MV-4-11 (cell line): ENCODE measurements at regions not wholly inside any gene's neighbourhood (a gene's known extent, or its start where the extent isn't known, plus 50 kb on each side); places are given as distances from the start of the nearest gene placed in this dataset.
A peak's percentile ranks its signal among the peaks of the same experiment; 100 is the strongest.
"Not testable (repeated sequence)": the region's sequence is repeated elsewhere in the genome, so short reads cannot be mapped to it uniquely, and the experiment has no call there.

Experiments
- DNase-seq: peaks from one replicate; lab custom pipeline; 2025; lab: John Stamatoyannopoulos, UW

- no peak for DNase-seq
Measured at GRCh38 chr7:113783403-113783802, 135.4 kb downstream of the PPP1R3A start.

DNA sequence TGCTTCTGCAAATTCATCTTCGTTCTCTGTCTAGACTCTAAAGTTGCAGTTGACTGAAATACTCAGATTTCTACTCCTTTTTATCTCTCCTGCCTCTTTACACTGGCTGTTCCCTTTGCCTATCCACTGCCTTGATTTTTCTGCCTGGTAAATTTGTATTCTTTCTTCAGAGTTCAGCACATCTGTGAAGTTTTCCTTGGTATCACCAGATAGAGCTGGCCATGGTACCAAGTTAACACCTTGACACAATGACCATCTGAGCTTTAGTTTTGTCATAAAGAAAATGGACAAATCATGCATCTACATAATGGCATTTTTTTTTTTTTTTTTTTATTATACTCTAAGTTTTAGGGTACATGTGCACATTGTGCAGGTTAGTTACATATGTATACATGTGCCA lies 143.0 kb downstream of the PPP1R3A start:
- no peak for DNase-seq

GRCh38 chr7:113775401-113775800 lies 143.4 kb downstream of the PPP1R3A start:
- no peak for DNase-seq

DNA sequence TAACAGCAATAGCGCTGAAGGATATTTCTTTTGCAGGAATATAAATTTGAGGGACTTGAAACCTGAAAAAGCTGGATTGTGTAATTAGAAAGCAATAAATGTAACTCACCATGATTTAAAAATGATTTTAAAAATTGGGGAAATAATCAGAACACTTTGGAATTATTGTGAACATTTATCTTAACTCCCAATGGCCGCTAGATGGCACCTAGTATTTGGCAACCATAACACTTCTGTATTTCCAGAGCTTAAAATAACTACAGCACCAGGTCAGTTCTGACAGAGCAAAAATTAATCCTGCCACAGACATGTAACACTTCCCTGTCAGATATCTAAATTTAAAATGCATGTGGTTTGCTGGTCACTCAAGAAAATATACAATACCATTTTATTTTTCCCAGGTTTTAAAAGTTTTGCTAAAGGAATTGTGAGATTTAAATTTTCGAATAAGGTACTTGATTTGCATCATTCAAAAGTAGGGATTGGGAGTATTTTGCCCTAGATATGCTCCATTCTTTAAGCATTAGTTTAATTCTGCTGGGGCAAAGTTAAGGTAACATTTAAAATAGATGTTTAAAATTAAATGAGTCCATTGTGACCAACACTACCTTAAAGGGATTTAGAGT lies 144.5 kb downstream of the PPP1R3A start:
- peak; percentile 68 for DNase-seq

DNA sequence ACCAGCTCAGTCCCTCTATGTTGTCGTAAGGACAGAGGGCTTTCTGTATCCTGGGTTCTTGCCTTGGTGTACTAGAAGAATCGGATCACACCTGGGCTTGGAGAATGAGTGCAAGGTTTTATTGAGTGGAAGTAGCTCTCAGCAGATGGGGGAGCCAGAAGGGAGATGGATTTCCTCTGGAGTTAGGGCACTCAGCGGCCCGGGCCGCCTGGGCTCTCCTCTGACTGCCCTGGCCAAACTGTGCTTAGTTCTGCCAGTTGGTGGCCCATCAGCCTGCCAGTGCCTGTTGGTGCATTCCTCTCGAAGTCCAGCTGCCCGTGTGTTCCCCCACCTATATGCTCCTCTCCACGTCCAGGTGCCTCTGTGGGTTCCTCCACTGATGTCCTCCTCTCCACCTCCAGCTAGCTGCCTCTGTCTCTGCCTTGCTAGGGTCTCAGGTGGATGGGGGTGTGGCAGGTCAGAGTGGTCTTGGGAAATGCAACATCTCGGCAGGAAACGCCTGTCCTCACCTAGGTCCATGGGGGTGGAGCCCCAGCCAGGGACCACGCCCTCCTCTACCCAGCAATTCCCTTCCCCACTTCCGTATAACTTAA lies 148.6 kb downstream of the PPP1R3A start:
- no peak for DNase-seq

DNA sequence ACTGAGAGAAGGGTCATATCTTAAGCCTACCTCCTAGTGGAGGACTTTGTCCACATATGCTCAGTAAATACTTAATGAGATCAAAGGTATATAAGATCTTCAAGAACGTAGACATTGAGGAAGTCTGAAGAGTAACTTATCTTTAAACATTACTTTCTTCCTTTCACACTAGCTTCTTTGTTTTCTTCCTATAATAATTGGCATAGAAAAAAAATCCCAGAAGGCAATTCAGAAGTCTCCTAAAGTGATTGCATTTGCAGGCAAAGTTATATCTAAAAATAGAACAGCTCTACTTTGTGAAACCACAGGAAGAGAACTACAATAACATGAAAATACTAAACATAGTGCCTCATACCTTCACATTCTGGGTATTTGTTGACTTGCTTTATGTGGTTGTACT lies 150.4 kb downstream of the PPP1R3A start:
- DNase-seq, result peak; percentile 6

GRCh38 chr7:113764401-113765035 lies 154.3 kb downstream of the PPP1R3A start:
- DNase-seq, result no peak

DNA sequence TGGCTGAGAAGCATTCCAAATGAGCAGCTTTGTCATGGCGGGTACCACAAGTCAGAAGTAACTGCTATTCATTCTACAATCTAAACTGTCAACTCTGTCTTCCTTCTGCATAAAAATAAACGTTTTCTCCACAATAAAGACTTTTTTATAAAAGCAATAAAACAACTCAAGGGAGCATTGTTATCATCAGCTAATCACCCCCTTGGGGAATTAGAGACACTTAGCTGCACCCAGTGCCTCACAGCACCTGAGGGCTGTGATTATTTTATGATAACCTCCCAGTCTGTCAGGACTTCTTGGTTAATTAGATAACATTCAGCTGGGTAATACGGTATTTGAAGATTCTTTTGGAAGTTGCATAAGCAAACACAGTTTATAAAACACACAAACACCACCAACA lies 155.6 kb downstream of the PPP1R3A start:
- no peak for DNase-seq

DNA sequence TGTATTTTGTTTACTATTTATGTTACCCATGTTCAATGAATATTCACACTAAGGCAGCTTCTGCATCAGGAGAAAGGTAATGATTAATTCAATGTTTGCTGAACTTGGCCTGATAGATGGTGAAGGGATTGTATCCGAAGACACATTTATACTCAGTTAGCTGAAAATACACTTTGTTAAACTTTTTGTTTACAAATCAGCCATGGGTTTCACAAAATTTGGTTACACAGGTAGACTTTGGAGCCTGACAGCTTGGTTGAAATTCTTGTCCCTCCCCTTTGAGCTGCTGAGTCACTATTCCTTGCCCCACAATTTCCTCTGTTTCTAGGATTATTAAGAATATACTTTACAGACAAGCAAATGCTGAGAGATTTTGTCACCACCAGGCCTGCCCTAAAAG lies 162.6 kb downstream of the PPP1R3A start:
- DNase-seq, result no peak

- DNase-seq, result no peak
Measured at GRCh38 chr7:113752689-113753088, 166.1 kb downstream of the PPP1R3A start.

GRCh38 chr7:113752289-113752688 lies 166.5 kb downstream of the PPP1R3A start:
- no peak for DNase-seq

DNA sequence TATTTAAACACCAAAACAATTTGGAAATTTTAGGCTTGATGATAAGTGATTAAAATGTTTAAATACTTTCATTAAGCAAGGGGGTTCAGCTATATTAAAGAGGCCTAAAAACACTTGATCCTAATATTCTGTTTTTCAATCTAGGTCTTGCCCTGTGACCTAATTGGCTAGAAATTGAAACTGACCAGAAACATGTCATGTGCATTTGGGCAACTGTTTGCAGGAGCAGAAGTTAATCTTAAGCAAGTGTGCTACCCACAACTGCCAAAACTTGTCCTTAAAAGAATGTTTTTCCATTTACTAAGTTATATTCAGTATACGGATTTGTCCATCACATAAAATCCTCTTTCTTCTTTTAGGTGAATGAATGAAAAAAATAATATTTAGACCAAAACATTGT lies 167.3 kb downstream of the PPP1R3A start:
- DNase-seq, result no peak

DNA sequence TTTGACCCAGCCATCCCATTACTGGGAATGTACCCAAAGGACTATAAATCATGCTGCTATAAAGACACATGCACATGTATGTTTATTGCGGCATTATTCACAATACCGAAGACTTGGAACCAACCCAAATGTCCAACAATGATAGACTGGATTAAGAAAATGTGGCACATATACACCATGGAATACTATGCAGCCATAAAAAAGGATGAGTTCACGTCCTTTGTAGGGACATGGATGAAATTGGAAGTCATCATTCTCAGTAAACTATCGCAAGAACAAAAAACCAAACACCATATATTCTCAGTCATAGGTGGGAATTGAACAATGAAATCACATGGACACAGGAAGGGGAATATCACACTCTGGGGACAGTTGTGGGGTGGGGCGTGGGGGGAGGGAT lies 170.4 kb downstream of the PPP1R3A start:
- DNase-seq, result not testable (repeated sequence)

- DNase-seq, result not testable (repeated sequence)
Measured at GRCh38 chr7:113742946-113743431, 175.8 kb downstream of the PPP1R3A start.

DNA sequence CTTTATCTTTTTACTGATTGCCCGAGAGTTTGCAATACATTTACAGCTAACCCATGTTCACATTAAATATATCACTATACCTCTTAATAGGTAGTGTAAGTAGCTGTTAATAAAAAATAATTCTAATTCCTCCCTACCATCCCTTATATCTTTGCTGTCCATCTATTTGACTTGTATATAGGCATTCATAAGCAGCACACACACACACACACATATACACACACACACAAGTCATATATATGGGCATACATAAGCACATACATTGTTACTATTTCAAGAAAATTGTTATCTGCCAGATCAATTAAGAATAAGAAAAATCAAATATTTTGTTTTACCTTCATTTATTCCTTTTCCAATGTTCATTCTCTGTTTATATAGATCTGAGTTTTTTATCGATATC lies 176.4 kb downstream of the PPP1R3A start:
- DNase-seq, result no peak

DNA sequence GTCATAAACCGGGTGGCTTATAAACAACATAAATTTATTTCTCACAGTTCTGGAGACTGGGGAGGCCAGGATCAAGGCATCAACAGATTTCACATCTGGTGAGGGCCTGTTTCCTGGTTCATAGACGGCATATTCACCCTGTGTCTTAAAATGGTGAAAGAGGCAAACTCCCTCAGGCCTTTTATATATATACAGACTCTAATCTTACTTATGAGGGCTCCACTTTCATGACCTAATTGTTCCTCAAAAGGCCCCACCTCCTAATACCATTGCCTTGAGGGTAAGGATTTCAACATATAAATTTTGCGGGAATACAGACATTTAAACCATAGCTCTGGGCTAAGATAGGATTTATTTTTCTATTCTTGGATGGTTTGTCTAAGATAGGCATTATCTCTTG lies 187.2 kb downstream of the PPP1R3A start:
- DNase-seq, result no peak

DNA sequence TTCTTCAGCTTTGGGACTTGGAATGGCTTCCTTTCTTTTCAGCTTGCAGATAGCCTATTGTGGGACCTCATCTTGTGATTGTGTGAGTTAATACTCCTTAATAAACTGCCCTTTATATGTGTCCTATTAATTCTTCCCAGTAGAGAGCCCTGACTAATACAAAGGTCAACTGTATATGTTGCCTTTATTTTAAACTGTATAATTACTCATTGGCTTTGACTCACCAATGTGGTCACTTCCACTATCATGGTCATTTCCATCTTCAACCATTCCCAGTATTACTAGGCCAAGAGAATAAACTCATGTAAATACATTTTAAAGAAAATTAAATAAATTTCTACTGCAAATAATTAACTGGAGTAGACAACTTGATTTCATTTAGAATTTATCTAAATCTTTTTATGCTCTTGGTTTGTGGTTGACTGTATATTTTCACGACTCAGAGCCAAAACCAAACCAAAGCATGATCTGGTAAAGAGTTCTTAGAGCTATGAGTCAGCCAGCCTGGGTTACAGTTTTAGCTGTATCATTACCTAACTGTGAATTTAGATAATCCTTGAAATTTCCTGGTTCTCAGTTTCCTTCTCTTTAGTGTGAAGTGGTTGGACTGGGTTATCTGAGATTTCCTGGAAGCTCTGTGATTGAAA lies 188.4 kb downstream of the PPP1R3A start:
- peak; percentile 40 for DNase-seq

DNA sequence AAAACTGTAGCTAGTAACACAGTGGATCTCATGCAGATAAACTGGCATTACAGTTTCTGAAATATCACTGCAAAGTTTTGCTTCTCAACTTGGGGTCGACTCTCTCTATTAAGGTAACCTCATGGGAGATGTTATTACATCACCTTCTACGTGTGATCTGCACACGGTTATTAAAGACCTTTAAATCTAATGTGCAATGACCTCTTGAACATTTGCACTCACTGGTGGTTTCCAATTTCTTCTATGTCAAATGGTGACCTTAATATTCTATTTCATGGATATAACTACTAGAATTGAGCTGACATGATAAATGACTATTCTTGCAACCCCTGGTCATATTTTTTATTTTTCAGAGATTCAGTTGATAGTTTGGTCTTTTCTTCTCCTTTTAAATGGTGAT lies 191.3 kb downstream of the PPP1R3A start:
- no peak for DNase-seq

DNA sequence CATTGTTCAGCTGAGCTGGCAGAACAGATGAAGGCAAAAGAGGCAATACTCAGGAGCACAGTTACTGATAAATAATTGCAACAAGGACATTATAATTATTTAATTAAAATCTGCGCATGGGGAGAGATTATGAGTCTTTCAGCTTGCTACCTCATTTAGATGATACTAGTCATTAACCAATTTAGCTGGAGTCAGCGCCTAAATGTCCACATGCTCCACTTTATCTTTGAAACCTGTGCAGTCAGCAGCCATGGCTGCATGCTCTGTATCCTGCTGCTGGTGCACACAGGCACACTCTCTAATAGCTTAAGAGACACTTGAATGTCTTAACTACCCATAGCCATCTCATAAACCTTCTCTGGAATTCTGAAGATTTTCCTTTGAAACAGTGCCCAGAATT lies 196.8 kb downstream of the PPP1R3A start:
- DNase-seq, result no peak

DNA sequence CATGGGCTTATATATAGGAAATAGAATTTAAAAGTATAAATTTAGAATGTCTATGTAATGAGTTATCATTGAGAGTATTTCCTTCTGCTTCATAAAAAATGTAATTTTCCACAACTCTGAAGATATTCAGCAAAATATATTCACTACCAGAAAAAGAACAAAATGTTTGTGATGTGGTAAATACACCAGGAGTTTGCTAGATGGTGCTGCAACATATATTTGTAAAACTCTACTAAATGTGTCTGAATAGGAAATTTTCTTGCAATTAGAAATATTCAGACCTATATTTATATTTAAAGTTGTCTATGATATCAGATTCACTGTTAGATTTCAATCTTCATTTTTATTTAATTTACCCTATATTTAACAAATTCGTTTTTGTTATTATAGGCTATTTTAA lies 201.1 kb downstream of the PPP1R3A start:
- DNase-seq, result no peak

DNA sequence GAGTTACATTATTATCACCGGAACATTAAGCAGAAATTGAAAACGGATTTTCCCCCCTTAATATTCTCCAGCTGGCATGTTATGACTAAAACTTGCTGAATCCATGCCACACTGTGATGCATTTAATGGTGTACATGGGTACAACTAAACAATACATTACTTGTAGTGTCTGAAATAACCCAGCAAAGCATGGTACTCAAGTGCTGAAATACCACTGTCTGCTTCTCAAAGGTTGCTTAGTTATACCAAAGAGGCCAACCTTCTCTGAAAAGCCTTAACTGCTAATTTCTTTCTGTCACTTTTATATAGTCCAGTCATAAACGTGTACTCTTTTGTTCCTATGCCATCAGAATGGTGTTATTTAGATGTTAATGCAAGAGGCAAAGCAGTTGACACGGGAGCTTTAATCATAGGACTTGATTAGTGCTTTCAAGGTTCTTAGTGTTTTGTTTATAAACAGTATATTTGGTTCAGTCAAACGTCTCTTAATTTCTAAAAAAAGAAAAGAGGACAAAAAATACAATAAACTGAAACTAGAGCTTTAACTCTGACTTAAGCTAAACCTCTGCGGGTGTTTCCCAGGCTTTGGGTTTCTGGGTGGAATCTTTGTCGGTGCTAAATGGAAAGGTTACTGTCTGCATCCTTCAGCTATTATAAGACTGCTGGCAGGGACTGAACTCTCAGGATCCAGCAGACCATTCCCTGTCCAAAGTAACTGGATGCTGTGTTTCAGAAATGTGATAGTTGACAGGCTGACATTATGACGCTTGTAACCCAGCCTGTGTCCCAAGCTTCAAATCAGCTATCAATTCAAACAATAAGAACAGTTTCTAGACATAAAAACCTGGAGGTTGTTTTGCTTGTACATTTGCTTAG lies 202.6 kb downstream of the PPP1R3A start:
- DNase-seq, result no peak

GRCh38 chr7:113715262-113715661 lies 203.5 kb downstream of the PPP1R3A start:
- no peak for DNase-seq
